Fibroblast of skin of right quadriceps (primary cell): ENCODE measurements at regions not wholly inside any gene's neighbourhood (a gene's known extent, or its start where the extent isn't known, plus 50 kb on each side); places are given as distances from the start of the nearest gene placed in this dataset.
"Not testable (repeated sequence)": the region's sequence is repeated elsewhere in the genome, so short reads cannot be mapped to it uniquely, and the experiment has no call there.

Experiments used
- DNase-seq: peaks from one replicate; pipeline ENCODE4 v3.0.0-alpha.2; 2013

GRCh38 chr11:112310848-112311247, 50.2 kb upstream of the PLET1 start:
- DNase-seq, result no peak

- DNase-seq, result no peak
Measured at GRCh38 chr11:112315057-112315720, 54.5 kb upstream of the PLET1 start.

- no peak for DNase-seq
Measured at GRCh38 chr11:112315861-112316739, 55.4 kb upstream of the PLET1 start.

GRCh38 chr11:112316971-112317370, 56.3 kb upstream of the PLET1 start:
- peak; percentile 7 for DNase-seq

- peak; percentile 97 for DNase-seq
Measured at GRCh38 chr11:112318184-112318591, 57.5 kb upstream of the PLET1 start.

- no peak for DNase-seq
Measured at GRCh38 chr11:112318661-112319060, 58.0 kb upstream of the PLET1 start.

GRCh38 chr11:112320668-112321067, 60.0 kb upstream of the PLET1 start:
- DNase-seq, result peak; percentile 90

GRCh38 chr11:112321501-112322172, 61.0 kb upstream of the PLET1 start:
- peak; percentile 86 for DNase-seq

GRCh38 chr11:112322173-112322790, 61.6 kb upstream of the PLET1 start:
- no peak for DNase-seq

GRCh38 chr11:112334381-112334780, 73.7 kb upstream of the PLET1 start:
- DNase-seq, result no peak

GRCh38 chr11:112336356-112336886, 75.8 kb upstream of the PLET1 start:
- no peak for DNase-seq

GRCh38 chr11:112339566-112339965, 78.9 kb upstream of the PLET1 start:
- no peak for DNase-seq

- no peak for DNase-seq
Measured at GRCh38 chr11:112343368-112344039, 82.8 kb upstream of the PLET1 start.

GRCh38 chr11:112344040-112344413, 83.4 kb upstream of the PLET1 start:
- no peak for DNase-seq

- DNase-seq, result no peak
Measured at GRCh38 chr11:112345166-112345565, 84.5 kb upstream of the PLET1 start.

- no peak for DNase-seq
Measured at GRCh38 chr11:112345706-112346105, 85.0 kb upstream of the PLET1 start.

GRCh38 chr11:112346586-112346985, 85.9 kb upstream of the PLET1 start:
- DNase-seq, result no peak

GRCh38 chr11:112348480-112349029, 87.9 kb upstream of the PLET1 start:
- no peak for DNase-seq

- not testable (repeated sequence) for DNase-seq
Measured at GRCh38 chr11:112351423-112351822, 90.8 kb upstream of the PLET1 start.

GRCh38 chr11:112352907-112353306, 92.2 kb upstream of the PLET1 start:
- DNase-seq, result peak; percentile 20

- no peak for DNase-seq
Measured at GRCh38 chr11:112354364-112354763, 93.7 kb upstream of the PLET1 start.

- no peak for DNase-seq
Measured at GRCh38 chr11:112355726-112356125, 95.1 kb upstream of the PLET1 start.
